ENCODE measurements at regions not wholly inside any gene's neighbourhood (a gene's known extent, or its start where the extent isn't known, plus 50 kb on each side); places are given as distances from the start of the nearest gene placed in this dataset.

- TF ChIP-seq CTCF (IDR thresholded peaks at IDR 0.05) (no peak), POLR2A (IDR thresholded peaks at IDR 0.05) (no peak)
These were observed 339.8 kb downstream of the PCDH7 start for GRCh38 chr4:31059753-31060522.

Measured in adrenal gland (tissue), 5 donors.